ENCODE measurements at regions not wholly inside any gene's neighbourhood (a gene's known extent, or its start where the extent isn't known, plus 50 kb on each side); places are given as distances from the start of the nearest gene placed in this dataset.

GRCh38 chr20:57793421-57793820 is 83.6 kb upstream of the PMEPA1 start:
- DNase-seq (ENCODE audit: low spot score), result peak; percentile 6

GRCh38 chr20:57792386-57793080 is 82.7 kb upstream of the PMEPA1 start:
- DNase-seq (ENCODE audit: low spot score), result peak; percentile 64

- peak; percentile 55 for DNase-seq (ENCODE audit: low spot score)
Observed at GRCh38 chr20:57791966-57792365, 82.2 kb upstream of the PMEPA1 start.

- peak; percentile 30 for DNase-seq (ENCODE audit: low spot score)
Observed at GRCh38 chr20:57791178-57791962, 81.6 kb upstream of the PMEPA1 start.

- DNase-seq (ENCODE audit: low spot score), result peak; percentile 55
Observed at GRCh38 chr20:57790176-57790575, 80.4 kb upstream of the PMEPA1 start.

DNA sequence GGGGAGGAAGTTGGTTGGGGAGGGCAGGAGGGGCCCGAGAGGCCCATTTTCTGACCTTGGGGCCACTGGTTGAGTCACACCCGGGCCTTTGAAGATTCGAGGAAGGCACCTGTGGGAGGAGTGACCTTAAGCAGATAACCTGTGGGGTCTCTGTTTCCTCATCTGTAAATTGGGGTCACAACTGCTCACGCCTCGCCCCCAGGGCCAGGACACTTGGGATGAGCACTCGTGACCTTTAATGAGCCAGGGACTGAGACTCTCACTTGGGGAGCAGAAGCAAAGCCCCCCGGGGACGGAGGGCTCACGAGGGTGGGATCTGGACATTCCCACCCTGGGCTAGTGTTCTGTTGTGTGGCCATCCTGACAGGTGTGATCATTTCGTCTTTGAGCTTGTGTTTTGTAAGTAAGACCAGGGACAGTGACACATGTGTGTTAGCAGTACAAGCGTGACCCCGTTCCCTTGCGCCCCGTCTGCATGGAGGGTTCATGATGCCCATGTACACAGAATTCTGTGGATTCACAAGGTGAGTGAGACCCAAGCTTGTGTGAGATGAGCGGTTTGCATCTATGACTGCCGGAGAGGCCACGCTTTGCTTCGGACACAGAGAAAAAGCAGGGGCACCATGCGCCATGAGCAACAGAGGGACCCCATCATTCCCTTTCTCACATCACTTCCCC is 79.3 kb upstream of the PMEPA1 start:
- DNase-seq (ENCODE audit: low spot score), result peak; percentile 79

DNA sequence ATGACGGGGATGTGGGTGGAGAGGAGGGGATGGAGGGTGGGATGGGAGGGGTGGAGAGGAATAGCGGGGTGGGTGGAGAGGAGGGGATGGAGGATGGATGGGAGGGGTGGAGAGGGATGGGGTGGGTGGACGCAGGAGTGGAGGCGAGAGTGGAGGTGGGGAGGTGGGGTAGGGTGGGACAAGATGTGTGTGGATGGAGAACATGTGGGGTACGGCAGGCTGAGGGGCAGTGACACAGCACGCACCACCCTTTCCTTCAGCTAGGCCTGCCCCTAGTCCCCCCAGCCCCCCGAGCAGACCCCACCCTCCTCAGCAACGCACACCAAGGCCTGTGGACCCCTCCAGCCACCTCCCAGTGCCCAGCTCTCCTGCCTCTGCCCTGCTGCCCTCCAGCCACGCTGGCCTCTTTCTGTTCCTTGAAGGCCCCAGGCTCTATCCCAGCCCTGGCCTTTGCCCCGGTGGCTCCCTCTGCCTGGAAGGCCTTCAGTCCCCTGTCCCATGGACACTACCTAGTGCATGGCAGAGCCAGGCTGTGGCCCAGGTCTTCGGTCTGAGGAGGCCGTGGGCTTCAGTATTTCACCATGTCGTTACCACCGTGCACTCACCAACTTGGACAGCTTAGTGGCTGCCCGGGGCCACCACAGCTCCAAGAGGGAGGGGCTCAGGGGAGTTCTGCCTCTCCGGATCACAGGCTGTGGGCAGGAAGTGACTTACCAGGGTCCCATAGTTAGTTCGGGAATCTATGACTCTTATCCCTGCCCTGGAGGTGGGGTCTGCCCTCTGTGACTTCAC is 78.4 kb upstream of the PMEPA1 start:
- DNase-seq (ENCODE audit: low spot score), result peak; percentile 62

DNA sequence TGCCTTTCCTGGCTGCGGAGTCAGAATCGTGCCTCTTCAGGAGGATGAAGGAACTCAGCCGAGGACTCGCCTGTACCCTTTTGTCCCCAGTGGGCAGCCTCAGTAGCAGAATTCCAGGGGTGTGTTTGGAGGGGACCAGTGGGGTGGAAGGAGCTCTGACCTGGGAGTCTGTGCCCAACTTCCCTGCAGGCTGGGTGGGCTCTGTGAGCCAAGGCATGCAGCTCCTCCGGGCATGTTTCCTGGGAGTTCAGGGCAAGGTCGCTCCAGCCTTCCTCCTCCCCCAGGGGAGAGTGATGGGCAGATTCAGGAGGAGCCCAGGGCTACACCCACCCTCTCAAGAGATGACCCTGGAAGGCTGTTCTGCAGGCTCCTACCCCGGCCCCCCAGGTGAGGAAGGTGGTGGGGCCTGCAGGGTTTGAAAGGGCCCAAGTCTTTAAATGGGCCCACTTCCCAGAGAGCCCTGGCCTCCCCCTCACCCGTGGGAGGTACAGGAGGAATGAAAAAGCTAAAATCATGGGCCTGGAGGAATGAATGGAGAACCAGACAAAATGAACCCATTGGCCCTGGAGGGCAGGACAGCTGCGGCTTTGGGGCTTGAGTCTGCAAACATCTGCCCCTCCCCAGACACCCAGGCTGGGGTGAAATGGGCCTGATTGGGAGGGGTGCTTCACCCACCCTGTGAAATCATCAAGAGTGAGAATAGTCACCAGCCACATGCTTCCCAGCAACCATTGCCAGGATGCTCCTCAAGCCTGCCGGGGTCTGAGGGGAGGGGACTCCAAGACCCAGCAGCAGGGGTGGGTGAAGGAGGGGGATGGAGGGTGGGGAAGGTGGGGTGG is 77.6 kb upstream of the PMEPA1 start:
- DNase-seq (ENCODE audit: low spot score), result peak; percentile 73

GRCh38 chr20:57786304-57786932 is 76.6 kb upstream of the PMEPA1 start:
- peak; percentile 69 for DNase-seq (ENCODE audit: low spot score)

DNA sequence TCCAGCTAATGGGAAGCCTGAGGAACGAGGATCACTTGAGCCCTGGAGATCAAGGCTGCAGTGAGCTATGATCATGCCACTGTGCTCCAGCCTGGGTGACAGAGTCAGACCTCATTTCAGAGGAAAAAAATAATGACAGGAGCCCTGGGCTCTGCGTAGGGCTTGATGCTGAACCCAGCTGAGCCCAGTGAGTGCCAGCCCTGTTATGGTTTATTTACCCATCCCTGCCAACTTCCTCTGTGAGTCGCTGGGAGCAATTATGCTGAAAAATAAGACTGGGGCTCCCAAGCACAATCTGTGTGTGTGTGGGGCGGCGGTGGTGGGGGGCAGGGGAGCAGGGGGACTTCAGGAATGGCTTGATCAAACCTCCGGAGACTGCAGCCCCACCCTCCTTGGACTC is 75.9 kb upstream of the PMEPA1 start:
- DNase-seq (ENCODE audit: low spot score), result peak; percentile 35

DNA sequence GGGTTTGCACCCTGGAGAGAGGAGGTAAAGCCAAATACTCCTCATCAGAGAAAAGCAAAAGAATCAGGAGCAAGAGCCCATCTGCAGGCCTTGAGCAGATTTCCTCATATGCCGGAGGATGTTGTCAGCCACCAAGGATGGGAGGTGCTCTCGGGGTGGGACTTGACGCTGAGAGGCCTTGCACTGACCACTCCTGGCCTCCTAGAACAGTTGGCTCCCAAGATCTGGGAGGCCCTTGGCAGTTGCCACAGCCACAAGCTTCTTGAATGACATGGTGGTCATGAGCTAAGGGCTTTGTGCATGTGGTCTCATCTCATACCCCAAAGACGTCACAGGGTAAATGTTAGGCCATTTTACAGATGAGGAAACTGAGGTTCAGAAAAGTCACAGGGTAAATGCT is 75.2 kb upstream of the PMEPA1 start:
- peak; percentile 20 for DNase-seq (ENCODE audit: low spot score)

GRCh38 chr20:57783956-57784837 is 74.4 kb upstream of the PMEPA1 start:
- peak; percentile 37 for DNase-seq (ENCODE audit: low spot score)

DNA sequence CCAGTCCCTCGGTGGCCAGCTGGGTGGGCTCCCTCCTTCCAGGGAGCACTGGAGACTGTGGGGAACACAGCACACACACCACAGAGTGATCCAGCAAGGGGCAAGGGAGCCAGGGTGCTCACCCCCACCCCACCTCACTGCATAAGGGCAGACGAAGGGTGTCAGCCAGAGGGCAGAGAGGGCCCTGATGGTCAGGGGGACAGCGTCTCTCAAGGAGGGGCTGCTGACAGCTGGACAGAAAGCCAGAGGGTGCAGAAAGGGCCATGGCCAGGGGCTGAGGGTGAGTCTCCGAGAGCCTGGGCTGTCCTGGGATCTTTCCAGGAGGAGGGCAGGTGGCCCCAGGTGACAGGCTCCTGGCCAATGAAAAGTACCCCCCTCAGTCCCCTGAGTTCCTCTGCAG is 73.4 kb upstream of the PMEPA1 start:
- peak; percentile 73 for DNase-seq (ENCODE audit: low spot score)

DNA sequence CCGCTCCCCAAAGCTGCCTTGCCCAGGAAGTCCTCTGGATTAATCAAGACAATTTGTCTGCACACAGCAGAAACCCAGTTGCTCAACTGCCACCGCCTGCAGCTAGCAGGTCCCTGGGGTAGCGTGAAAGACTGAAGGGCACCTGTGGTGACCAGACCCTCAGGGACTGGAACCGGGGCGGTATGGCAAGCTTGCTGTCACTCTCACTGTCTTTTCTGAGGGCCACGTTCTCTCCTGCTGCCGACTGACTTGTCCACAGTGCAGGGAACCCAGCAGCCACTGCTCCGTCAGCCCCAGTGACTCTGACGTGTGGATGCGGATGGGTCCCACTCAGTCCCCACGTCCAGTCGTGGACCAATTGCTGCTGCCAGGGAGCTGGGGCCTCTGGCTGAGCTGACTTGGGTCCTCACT is 72.8 kb upstream of the PMEPA1 start:
- DNase-seq (ENCODE audit: low spot score), result peak; percentile 88

GRCh38 chr20:57781901-57782300 is 72.1 kb upstream of the PMEPA1 start:
- DNase-seq (ENCODE audit: low spot score), result peak; percentile 55

GRCh38 chr20:57780906-57781305 is 71.1 kb upstream of the PMEPA1 start:
- no peak for DNase-seq (ENCODE audit: low spot score)

GRCh38 chr20:57780398-57780797 is 70.6 kb upstream of the PMEPA1 start:
- DNase-seq (ENCODE audit: low spot score), result peak; percentile 45

DNA sequence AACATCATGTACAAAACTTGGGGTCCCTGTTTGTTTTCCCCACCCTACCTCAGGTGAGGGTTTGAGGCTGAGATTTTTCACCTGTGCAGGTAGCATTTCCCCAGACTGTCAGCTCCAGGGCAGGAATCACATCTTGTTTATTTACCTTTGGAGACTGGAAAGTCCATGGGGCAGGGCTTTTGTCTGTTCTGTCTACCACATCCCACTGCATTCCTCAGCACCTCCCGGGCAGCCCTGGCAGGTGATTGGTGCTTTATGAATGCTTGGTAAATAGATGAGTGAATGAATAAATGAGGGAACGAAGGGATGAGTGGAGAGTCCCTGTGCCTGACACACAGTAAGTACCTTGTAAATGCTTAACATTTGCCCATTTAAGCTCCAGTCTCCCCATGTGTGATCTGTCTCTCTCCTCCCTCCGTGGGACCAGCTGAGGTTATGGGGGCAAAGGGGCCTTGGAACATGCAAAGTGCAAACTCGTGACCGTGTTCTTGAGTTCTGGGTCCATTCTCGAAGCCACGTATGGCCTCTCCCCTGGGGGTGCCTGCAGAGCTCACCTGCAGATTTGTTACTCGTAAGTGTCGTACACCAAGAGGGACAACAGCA is 69.7 kb upstream of the PMEPA1 start:
- DNase-seq (ENCODE audit: low spot score), result peak; percentile 62

Data from mesenteric fat pad (tissue), 1 donor.